Lower lobe of right lung (tissue), 2 donors: ENCODE measurements at regions not wholly inside any gene's neighbourhood (a gene's known extent, or its start where the extent isn't known, plus 50 kb on each side); places are given as distances from the start of the nearest gene placed in this dataset.
A peak's percentile ranks its signal among the peaks of the same experiment; 100 is the strongest.

Experiments used
- ATAC-seq, 2 donors: fragments of 200-7000 bp; cut with Tn5 transposase; one replicate each; pipeline ENCODE4 v1.9.1; 2020 to 2022; ENCODE audit warnings: mild to moderate bottlenecking in 2 of 2, moderate library complexity in 2 of 2
- DNase-seq: peaks from one replicate; pipeline ENCODE4 v3.0.0-alpha.2; 2020
- H3K27ac ChIP-seq: fragments of 200-600 bp; one replicate; pipeline ENCODE4 v1.8.0; 2022
- H3K27me3 ChIP-seq: fragments of 200-600 bp; one replicate; pipeline ENCODE4 v1.8.0; 2022; ENCODE audit warnings: low read depth
- H3K36me3 ChIP-seq: fragments of 200-600 bp; one replicate; pipeline ENCODE4 v1.8.0; 2022; ENCODE audit warnings: mild to moderate bottlenecking
- H3K4me1 ChIP-seq: fragments of 200-600 bp; one replicate; pipeline ENCODE4 v1.8.0; 2022
- H3K4me3 ChIP-seq: fragments of 200-600 bp; one replicate; pipeline ENCODE4 v1.8.0; 2022; ENCODE audit warnings: mild to moderate bottlenecking
- H3K9me3 ChIP-seq: fragments of 200-600 bp; one replicate; pipeline ENCODE4 v1.8.0; 2022
- CTCF ChIP-seq: fragments of 200-600 bp; IDR thresholded peaks from one replicate; pipeline ENCODE4 v1.8.0; 2022; ENCODE audit warnings: antibody characterized with exemption, mild to moderate bottlenecking
- intact Hi-C: fragments of 100-400 bp; cut with DNase I; formaldehyde crosslinking; loops from one replicate; pipeline ENCODE4 v1.11.0; 2022
- donor health status: DM: no; HTN: yes; CAD: no; lungs with severe emphysema.

DNA sequence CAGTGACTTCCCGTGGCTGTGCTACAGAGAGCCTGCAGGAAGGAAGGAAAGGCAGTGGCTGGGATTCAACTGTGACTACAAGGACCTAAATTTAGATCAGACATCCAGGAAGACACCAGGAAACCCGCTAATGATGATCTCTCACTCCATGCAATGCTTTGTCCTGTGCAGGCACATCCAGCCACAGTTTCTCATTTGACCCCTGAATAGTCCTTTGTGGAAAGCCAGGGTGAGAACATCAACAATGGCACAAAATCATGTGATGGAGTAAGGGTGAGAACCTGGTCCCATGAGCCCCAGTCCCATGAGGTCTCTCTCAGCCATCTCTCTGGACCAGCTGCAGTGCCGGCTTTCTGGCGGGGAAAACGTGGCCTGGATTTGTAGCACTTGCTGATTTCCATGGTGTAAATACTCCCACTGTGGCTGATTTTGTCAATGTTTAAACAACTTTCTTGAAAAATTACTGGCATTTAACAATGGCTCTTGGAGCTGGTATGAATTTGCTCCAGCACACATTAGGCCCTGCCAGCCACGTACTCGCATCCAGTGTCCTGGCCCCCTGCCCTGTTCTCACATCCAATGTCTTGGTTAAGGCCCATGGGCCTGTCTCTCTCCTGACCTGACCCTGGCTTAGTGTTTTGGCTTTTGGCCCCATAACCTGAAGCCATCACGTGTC lies 159.0 kb upstream of the HAAO start:
- H3K4me1 ChIP-seq, result peaks cover 45% of the 10 kb centered on the region
- no peaks in the 10 kb centered on the region for H3K27me3 ChIP-seq
- peak overlapping the region; percentile 34 for H3K27ac ChIP-seq
- no peak for DNase-seq
- ATAC-seq, result peak in 1 of 2 donors; percentile 24
- intact Hi-C loops, result loop anchor here (10.0 kb wide), 1 partner anchor 533 kb away; no protein-coding TSS in a partner anchor
- H3K9me3 ChIP-seq, result no peaks in the 10 kb centered on the region
- no peak overlapping the region for H3K4me3 ChIP-seq
- H3K36me3 ChIP-seq, result no peaks in the 10 kb centered on the region
- no peak for TF ChIP-seq CTCF

DNA sequence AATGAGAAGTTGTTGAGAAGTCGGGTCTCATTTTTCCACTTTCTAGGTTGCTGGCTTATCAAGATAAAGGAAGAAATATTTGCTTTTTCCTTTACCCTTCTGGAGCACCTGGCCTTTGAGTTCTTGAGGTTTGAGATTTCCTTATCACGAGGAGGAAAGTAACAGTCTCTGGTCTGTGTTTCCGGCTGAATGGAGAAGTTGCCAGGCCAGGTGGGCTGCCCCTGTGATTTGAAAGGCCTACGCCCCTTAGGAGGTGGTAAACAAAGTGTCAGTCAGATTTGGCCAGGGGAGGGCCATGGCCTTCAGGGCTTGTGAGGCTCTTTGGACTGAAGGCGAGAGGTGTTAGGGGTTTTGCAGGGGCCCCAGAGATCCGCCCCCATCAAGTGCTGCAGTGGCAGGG lies 156.7 kb upstream of the HAAO start:
- Histone ChIP-seq H3K4me3 (no peak overlapping the region), H3K27ac (no peak overlapping the region), H3K9me3 (no peaks in the 10 kb centered on the region), H3K27me3 (no peaks in the 10 kb centered on the region), H3K4me1 (peaks cover 36% of the 10 kb centered on the region), H3K36me3 (no peaks in the 10 kb centered on the region)
- DNase-seq, result no peak
- no peak for TF ChIP-seq CTCF
- intact Hi-C loops, result loop anchor here (10.0 kb wide), 1 partner anchor 84 kb away; no protein-coding TSS in a partner anchor
- no peak for ATAC-seq

DNA sequence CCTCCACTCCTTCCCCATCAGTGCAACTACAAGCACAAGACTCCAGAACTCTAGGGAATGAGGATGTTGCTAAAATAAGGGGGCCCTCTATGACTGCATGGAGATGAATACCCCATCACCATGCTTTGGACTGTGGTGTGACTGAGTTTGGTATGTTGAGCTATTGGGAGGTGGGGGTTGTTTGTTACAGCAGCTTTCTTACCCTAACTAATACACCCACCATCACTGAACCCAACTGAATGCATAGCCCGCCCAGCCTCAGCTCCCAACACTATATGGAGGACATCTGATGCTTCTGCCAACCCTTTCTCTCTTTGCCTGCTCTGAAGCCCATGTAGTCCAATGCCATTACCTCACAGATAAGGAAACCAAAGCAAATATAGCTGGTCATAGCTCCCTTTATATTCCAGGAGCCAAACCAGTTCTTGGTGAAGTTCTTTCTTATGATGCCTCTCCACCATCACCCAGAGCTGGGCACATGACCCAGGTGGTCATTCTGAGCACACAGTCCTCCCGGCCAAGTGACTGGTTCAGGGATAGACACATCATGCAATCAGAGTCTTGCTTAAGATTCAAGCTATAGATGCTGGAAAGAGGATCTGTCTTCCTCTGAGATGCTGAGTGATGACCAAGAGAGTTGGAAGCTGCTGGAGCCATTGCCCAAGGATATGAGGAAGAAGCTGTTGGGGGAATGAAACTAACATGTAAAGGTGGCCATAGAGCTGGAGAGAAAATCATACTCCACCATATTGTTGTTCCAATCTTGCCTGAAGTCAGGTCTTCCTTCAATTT lies 155.6 kb upstream of the HAAO start:
- Histone ChIP-seq H3K4me3 (no peak overlapping the region), H3K9me3 (no peaks in the 10 kb centered on the region), H3K36me3 (no peaks in the 10 kb centered on the region), H3K4me1 (peaks cover 27% of the 10 kb centered on the region), H3K27me3 (no peaks in the 10 kb centered on the region), H3K27ac (no peak overlapping the region)
- intact Hi-C loops, result loop anchor here (10.0 kb wide), 1 partner anchor 83 kb away; no protein-coding TSS in a partner anchor
- DNase-seq, result no peak
- no peak for ATAC-seq
- TF ChIP-seq CTCF, result no peak

- Histone ChIP-seq H3K27me3 (no peaks in the 10 kb centered on the region), H3K4me1 (peaks cover 14% of the 10 kb centered on the region), H3K9me3 (no peaks in the 10 kb centered on the region), H3K4me3 (no peak overlapping the region), H3K27ac (no peak overlapping the region), H3K36me3 (no peaks in the 10 kb centered on the region)
- intact Hi-C loops, result loop anchor here (10.0 kb wide), 1 partner anchor 80 kb away; no protein-coding TSS in a partner anchor
- no peak for ATAC-seq
- no peak for DNase-seq
- no peak for TF ChIP-seq CTCF
Observed at GRCh38 chr2:42944779-42945415, 152.5 kb upstream of the HAAO start.

GRCh38 chr2:42942990-42943493 lies 150.7 kb upstream of the HAAO start:
- intact Hi-C loops, result loop anchor here (10.0 kb wide), 1 partner anchor 78 kb away; no protein-coding TSS in a partner anchor
- H3K4me1 ChIP-seq, result peaks cover 18% of the 10 kb centered on the region
- no peaks in the 10 kb centered on the region for H3K9me3 ChIP-seq
- TF ChIP-seq CTCF, result no peak
- no peak for DNase-seq
- peak overlapping the region; percentile 43 for H3K27ac ChIP-seq
- H3K4me3 ChIP-seq, result no peak overlapping the region
- no peak for ATAC-seq
- H3K27me3 ChIP-seq, result no peaks in the 10 kb centered on the region
- H3K36me3 ChIP-seq, result no peaks in the 10 kb centered on the region
